Activated T-helper 9 cell treated with anti-CD3 and anti-CD28 coated beads, Interleukin-2, amount 50 U/mL, for 16 hours (primary cell): ENCODE measurements at regions not wholly inside any gene's neighbourhood (a gene's known extent, or its start where the extent isn't known, plus 50 kb on each side); places are given as distances from the start of the nearest gene placed in this dataset.
"Not testable (repeated sequence)": the region's sequence is repeated elsewhere in the genome, so short reads cannot be mapped to it uniquely, and the experiment has no call there.

Source experiments
- DNase-seq: peaks from one replicate; pipeline ENCODE4 v3.0.0-alpha.2; 2020; ENCODE audit warnings: low read depth

- DNase-seq: not testable (repeated sequence)
These were observed 90.1 kb upstream of the ZBED5 start for GRCh38 chr11:10947935-10948334.

- DNase-seq: no peak
These were observed 88.2 kb upstream of the ZBED5 start for GRCh38 chr11:10946072-10946471.

GRCh38 chr11:10945196-10945595 lies 87.3 kb upstream of the ZBED5 start:
- no peak for DNase-seq

GRCh38 chr11:10943968-10944367 lies 86.1 kb upstream of the ZBED5 start:
- no peak for DNase-seq

- DNase-seq: no peak
These were observed 84.8 kb upstream of the ZBED5 start for GRCh38 chr11:10942620-10943019.

GRCh38 chr11:10941871-10942270 lies 84.0 kb upstream of the ZBED5 start:
- no peak for DNase-seq

- DNase-seq: no peak
These were observed 83.6 kb upstream of the ZBED5 start for GRCh38 chr11:10941414-10941813.

GRCh38 chr11:10938650-10939387 lies 81.0 kb upstream of the ZBED5 start:
- DNase-seq: no peak

- no peak for DNase-seq
These were observed 80.4 kb upstream of the ZBED5 start for GRCh38 chr11:10938231-10938630.

- no peak for DNase-seq
These were observed 79.5 kb upstream of the ZBED5 start for GRCh38 chr11:10937385-10937771.

GRCh38 chr11:10936626-10937384 lies 79.0 kb upstream of the ZBED5 start:
- DNase-seq: no peak

- DNase-seq: no peak
These were observed 77.2 kb upstream of the ZBED5 start for GRCh38 chr11:10935015-10935559.

GRCh38 chr11:10934293-10934860 lies 76.5 kb upstream of the ZBED5 start:
- DNase-seq: no peak

GRCh38 chr11:10933455-10934292 lies 75.8 kb upstream of the ZBED5 start:
- peak; percentile 67 for DNase-seq

- no peak for DNase-seq
These were observed 75.1 kb upstream of the ZBED5 start for GRCh38 chr11:10932976-10933375.

GRCh38 chr11:10931761-10932670 lies 74.2 kb upstream of the ZBED5 start:
- no peak for DNase-seq

- DNase-seq: peak; percentile 18
These were observed 73.3 kb upstream of the ZBED5 start for GRCh38 chr11:10930972-10931760.

GRCh38 chr11:10930224-10930971 lies 72.5 kb upstream of the ZBED5 start:
- DNase-seq: no peak

- DNase-seq: no peak
These were observed 69.7 kb upstream of the ZBED5 start for GRCh38 chr11:10927538-10927937.
